Body of pancreas (tissue), 4 donors: ENCODE measurements at regions not wholly inside any gene's neighbourhood (a gene's known extent, or its start where the extent isn't known, plus 50 kb on each side); places are given as distances from the start of the nearest gene placed in this dataset.

ENCODE experiments used
- POLR2A ChIP-seq, 3 donors: fragments of 450-650 bp; IDR thresholded peaks; one replicate each; pipeline ENCODE4 v1.6.1; 2016; ENCODE audit warnings: antibody characterized with exemption in 3 of 3, mild to moderate bottlenecking in 2 of 3
- TF ChIP-seq, protein P1 (sequence below), 7 experiments: fragments of 450-650 bp in 4 of 7; fragments of 200-600 bp in 3 of 7; sonication (generic) in 3 of 7; IDR thresholded peaks; one replicate each; pipeline ENCODE4 v1.5.1; 2016 to 2019; ENCODE audit warnings: antibody characterized with exemption in 7 of 7

DNA sequence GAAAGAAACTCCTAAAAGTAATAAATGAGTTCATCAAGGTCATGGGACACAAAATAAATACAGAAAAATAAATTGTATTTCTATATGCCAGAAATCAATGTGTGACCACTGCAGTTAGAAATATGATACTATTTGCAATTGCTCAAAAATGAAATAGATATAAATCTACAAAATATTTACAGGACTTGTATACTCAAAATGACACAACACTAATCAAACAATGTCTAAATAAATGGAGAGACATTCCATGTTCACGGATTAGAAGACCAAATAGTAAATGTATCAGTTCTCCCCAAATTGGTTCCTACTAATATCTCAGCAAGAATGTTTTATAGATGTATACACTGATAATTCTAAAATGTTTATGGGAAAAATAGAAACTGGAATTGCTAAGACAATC, 345.3 kb downstream of the NR2F1-AS1 start:
- TF ChIP-seq, protein P1, sequence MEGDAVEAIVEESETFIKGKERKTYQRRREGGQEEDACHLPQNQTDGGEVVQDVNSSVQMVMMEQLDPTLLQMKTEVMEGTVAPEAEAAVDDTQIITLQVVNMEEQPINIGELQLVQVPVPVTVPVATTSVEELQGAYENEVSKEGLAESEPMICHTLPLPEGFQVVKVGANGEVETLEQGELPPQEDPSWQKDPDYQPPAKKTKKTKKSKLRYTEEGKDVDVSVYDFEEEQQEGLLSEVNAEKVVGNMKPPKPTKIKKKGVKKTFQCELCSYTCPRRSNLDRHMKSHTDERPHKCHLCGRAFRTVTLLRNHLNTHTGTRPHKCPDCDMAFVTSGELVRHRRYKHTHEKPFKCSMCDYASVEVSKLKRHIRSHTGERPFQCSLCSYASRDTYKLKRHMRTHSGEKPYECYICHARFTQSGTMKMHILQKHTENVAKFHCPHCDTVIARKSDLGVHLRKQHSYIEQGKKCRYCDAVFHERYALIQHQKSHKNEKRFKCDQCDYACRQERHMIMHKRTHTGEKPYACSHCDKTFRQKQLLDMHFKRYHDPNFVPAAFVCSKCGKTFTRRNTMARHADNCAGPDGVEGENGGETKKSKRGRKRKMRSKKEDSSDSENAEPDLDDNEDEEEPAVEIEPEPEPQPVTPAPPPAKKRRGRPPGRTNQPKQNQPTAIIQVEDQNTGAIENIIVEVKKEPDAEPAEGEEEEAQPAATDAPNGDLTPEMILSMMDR (IDR thresholded peaks at IDR 0.05), result no peak
- TF ChIP-seq POLR2A (IDR thresholded peaks at IDR 0.05), result no peak
